GM18505 (cell line): ENCODE measurements at regions not wholly inside any gene's neighbourhood (a gene's known extent, or its start where the extent isn't known, plus 50 kb on each side); places are given as distances from the start of the nearest gene placed in this dataset.

Source experiments
- ATAC-seq: cut with Tn5 transposase; IDR thresholded peaks from one replicate; pipeline ENCODE4 v1.9.1; 2021; ENCODE audit not compliant: unreplicated experiment
- POLR2A ChIP-seq: IDR thresholded peaks from 4 replicates; pipeline ENCODE4 v1.6.1; 2011; ENCODE audit warnings: borderline replicate concordance; ENCODE audit not compliant: insufficient read depth, insufficient read length; ENCODE audit errors: extremely low read depth

- no peak for TF ChIP-seq POLR2A
- ATAC-seq, result no peak
These were observed 173.2 kb downstream of the AREG start for GRCh38 chr4:74618166-74618565.

DNA sequence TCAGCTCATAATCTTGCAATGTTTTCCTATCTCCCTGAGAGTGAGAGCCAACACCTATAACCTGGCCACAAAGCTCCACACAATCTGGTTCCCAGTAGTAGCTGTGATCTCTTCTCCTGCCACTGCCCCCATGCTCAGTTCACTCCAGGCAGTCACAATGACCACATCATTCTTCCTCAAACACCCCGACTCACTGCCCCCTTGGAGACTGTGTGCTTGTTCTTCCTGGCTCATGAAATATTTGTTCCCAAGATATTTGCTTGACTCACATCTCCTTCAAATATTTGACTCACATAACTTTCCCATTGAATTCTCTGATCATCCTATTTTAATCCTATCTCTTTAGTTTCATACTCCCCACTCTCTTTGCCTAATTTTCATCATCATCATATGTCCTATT is 173.7 kb downstream of the AREG start:
- no peak for TF ChIP-seq POLR2A
- no peak for ATAC-seq

GRCh38 chr4:74619931-74620702 is 174.2 kb downstream of the BTC start:
- no peak for ATAC-seq
- no peak for TF ChIP-seq POLR2A

- ATAC-seq, result no peak
- no peak for TF ChIP-seq POLR2A
These were observed 172.7 kb downstream of the BTC start for GRCh38 chr4:74621616-74622015.

DNA sequence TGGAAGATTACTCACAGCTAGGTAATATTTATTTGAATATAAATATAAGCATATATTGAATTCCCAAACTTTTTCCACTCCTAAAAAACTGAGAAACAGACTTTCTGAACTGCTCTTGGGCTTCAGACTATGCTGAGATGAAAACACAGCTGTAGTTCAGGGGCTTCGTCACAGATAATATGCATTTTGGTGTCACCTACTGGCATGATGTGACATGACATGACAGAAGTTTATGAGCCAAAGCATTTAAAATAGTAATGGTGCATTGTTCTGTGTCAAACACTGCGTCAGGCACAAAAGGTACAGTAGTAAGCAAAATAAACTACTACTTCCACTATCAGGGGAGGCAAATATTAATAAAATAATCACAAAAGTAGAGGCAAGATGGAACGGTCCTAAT is 171.3 kb downstream of the BTC start:
- ATAC-seq, result peak; percentile 78
- TF ChIP-seq POLR2A, result no peak

GRCh38 chr4:74624351-74625151 is 169.8 kb downstream of the BTC start:
- TF ChIP-seq POLR2A, result no peak
- no peak for ATAC-seq

DNA sequence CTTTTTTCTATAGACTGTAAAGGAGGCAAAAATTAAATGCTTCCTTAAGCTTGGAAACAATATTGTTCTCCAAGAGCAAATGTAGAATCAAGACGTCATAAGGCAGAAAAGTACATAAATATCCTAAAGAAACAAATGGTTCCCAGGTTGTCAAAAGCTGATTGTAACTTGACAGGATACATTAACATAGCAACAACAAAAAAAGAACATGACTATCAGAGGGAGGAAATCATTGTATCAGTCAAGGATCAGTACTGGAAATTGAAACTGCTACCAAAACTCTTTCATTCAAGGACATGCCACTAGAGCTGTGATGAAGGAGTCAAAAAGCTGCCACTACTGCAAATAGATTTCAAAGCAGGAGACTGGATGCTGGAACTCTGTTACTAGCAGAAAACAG is 168.3 kb downstream of the BTC start:
- no peak for ATAC-seq
- TF ChIP-seq POLR2A, result no peak

DNA sequence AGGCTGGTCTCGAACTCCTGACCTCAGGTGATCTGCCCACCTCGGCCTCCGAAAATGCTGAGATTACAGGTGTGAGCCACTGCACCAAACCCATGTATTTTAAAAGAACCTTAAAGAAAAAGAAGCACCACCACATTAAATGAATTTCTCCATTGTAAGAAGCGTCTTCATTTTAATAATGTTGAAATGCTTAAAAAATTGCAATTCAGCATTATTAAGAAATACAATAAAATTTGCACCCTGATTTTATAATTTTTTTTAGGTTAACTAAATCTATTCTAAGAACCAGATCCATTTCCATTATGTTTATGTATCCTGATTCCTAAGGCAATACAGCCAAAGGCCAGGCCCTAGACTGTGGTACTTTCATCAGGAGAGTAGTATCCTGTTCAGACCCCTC is 167.2 kb downstream of the BTC start:
- ATAC-seq, result no peak
- TF ChIP-seq POLR2A, result no peak

DNA sequence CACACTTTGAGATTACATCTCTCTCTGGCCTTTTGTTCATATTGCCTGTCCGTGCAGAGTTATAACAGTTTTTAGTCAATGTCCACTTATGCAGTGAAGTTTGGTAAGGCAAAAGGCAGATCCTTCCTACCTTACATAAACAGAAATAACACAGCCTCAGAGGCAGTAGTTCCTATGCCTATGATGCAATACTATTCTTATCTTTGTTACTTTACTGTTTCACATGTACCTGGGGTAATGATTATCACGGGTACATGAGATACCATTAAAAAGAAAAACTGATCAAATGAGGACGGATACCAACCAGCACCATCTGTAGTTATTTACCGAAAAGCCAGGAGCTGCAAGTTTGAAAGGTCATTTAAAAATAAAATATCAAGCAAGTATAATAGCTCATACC is 166.8 kb downstream of the BTC start:
- ATAC-seq, result no peak

DNA sequence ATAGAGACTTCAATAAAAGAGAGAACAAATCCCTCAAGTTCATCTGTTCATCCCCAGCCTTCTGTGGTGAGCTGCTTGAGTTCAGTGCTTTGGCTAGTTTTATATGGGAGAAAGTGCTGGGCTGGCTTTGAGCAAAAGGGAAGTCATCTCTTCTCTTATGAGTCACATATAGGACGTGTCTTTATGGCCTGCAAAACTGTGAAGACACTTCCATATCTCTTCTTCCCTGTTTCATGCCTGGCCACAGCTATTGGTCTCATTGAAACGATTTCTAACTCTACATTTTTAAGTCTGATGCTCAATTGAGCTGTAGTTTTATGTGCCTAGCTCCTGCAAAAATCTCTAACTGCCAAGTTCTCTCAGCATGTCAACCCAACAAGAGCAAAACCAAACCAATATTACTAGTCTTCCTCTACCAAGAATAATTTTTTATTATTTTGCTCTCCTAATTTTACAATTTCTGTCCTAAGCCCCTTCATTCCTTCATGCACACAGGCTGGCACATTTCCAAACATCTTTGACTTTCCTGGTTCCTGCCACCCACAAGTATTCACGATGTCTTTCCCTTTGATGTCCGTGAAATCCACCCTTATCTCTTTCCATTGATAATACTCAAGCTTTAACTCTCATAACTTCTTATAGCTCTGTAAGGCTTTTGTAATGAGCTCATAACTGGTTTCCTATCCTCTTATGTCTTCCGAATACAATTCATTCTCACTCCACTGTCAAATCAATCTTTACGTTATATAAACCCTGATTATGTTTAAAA is 165.3 kb downstream of the BTC start:
- TF ChIP-seq POLR2A, result no peak
- ATAC-seq, result peak; percentile 54

More for the DNA sequence above, 166.8 kb downstream of the BTC start:
- TF ChIP-seq POLR2A, result no peak

- no peak for ATAC-seq
- no peak for TF ChIP-seq POLR2A
These were observed 163.8 kb downstream of the BTC start for GRCh38 chr4:74630551-74630950.

DNA sequence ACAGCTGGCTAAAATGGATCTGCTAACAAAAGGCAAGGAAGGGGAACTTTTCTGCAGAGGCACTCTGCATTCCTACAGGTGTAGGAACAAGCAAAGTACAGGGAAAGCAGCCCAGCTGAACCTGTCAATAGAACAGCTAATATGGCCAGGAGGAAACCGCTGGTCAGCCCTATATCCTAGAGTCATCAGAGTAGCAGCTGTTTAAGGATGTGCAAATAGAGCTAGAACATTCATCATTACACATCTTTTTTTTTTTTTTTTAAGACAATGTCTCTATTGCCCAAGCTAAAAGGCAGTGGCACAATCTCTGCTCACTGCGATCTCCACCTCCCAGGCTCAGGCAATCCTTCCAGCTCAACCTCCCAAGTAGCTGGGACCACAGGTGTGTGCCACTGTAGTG is 163.0 kb downstream of the BTC start:
- no peak for TF ChIP-seq POLR2A
- ATAC-seq, result no peak

GRCh38 chr4:74631988-74632387 is 162.3 kb downstream of the BTC start:
- TF ChIP-seq POLR2A, result no peak
- no peak for ATAC-seq

GRCh38 chr4:74632634-74633033 is 161.7 kb downstream of the BTC start:
- no peak for TF ChIP-seq POLR2A
- no peak for ATAC-seq

GRCh38 chr4:74635074-74635473 is 159.2 kb downstream of the BTC start:
- no peak for TF ChIP-seq POLR2A
- ATAC-seq, result no peak
